Natural killer cell (primary cell): ENCODE measurements at regions not wholly inside any gene's neighbourhood (a gene's known extent, or its start where the extent isn't known, plus 50 kb on each side); places are given as distances from the start of the nearest gene placed in this dataset.

Source experiments
- ATAC-seq, 3 donors: fragments of 150-1000 bp in 2 of 3; fragments of 200-7000 bp in 1 of 3; cut with Tn5 transposase; 1 replicate in 1 of 3; 2 replicates in 2 of 3; pipeline ENCODE4 v1.10.0; 2021; ENCODE audit warnings: mild to moderate bottlenecking in 2 of 3, moderate library complexity in 2 of 3
- DNase-seq, 2 donors: peaks; one replicate each; pipeline versions ENCODE4 v3.0.0 to v3.0.0-alpha.2; 2013 to 2021; ENCODE audit warnings: mixed read lengths in 1 of 2
- H3K27ac ChIP-seq: one replicate; pipeline ENCODE4 v1.5.1; 2013; ENCODE audit warnings: mild to moderate bottlenecking, low read length
- H3K27me3 ChIP-seq: one replicate; pipeline ENCODE4 v1.6.1; 2013; ENCODE audit warnings: low read length; ENCODE audit not compliant: control insufficient read depth, insufficient read depth
- H3K36me3 ChIP-seq: one replicate; pipeline ENCODE4 v1.6.1; 2013; ENCODE audit warnings: low read length; ENCODE audit not compliant: control insufficient read depth, insufficient read depth
- H3K4me1 ChIP-seq: one replicate; pipeline ENCODE4 v1.6.1; 2013; ENCODE audit warnings: low read length; ENCODE audit not compliant: control insufficient read depth, insufficient read depth
- H3K4me3 ChIP-seq: one replicate; pipeline ENCODE4 v1.5.1; 2013; ENCODE audit warnings: low read length
- H3K9me3 ChIP-seq: one replicate; pipeline ENCODE4 v1.6.1; 2013; ENCODE audit warnings: low read length; ENCODE audit not compliant: control insufficient read depth, insufficient read depth
- H3K27ac Mint-ChIP-seq, 2 donors: one replicate each; pipeline ENCODE4 v1.8.0; 2022; ENCODE audit warnings: mild to moderate bottlenecking in 2 of 2, mixed read lengths in 2 of 2, moderate library complexity in 1 of 2
- H3K27me3 Mint-ChIP-seq, 2 donors: one replicate each; pipeline ENCODE4 v1.8.0; 2022; ENCODE audit warnings: low read depth in 2 of 2, mixed read lengths in 2 of 2
- H3K36me3 Mint-ChIP-seq: one replicate; pipeline ENCODE4 v1.8.0; 2022; ENCODE audit warnings: mixed read lengths
- H3K4me1 Mint-ChIP-seq, 2 donors: one replicate each; pipeline ENCODE4 v1.8.0; 2022; ENCODE audit warnings: mixed read lengths in 2 of 2
- H3K4me3 Mint-ChIP-seq: one replicate; pipeline ENCODE4 v1.8.0; 2022; ENCODE audit warnings: mild to moderate bottlenecking, moderate library complexity, mixed read lengths
- H3K9me3 Mint-ChIP-seq, 2 donors: one replicate each; pipeline ENCODE4 v1.8.0; 2022; ENCODE audit warnings: mixed read lengths in 2 of 2
- CTCF ChIP-seq: fragments of 200-600 bp; IDR thresholded peaks from one replicate; pipeline ENCODE4 v1.8.0; 2022; ENCODE audit warnings: antibody characterized with exemption
- WGBS: methylation state at CpG from one replicate; pipeline ENCODE4 v1.1.7; 2013; ENCODE audit warnings: missing lambda C conversion rate; ENCODE audit not compliant: insufficient coverage; 5-methylcytosine and 5-hydroxymethylcytosine counted together
- intact Hi-C: fragments of 100-400 bp; cut with micrococcal nuclease; formaldehyde crosslinking; loops from one replicate; pipeline ENCODE4 v1.14.2; 2022

GRCh38 chr13:109593230-109593629 is 193.2 kb downstream of the IRS2 start:
- H3K4me3 ChIP-seq, result no peak overlapping the region
- no peaks in the 10 kb centered on the region for H3K9me3 ChIP-seq
- DNase-seq (no peak), ATAC-seq (no peak)
- intact Hi-C loops, result no loop called here
- 76% methylated on average over 2 of the region's 3 CpGs for WGBS
- Mint-ChIP-seq H3K4me3 (no peak overlapping the region), H3K4me1 (no peaks in the 10 kb centered on the region), H3K36me3 (no peaks in the 10 kb centered on the region), H3K9me3 (no peaks in the 10 kb centered on the region), H3K27me3 (peaks cover 23 to 56% of the 10 kb centered on the region in 2 donors), H3K27ac (no peak overlapping the region)
- no peak overlapping the region for H3K27ac ChIP-seq
- H3K4me1 ChIP-seq, result no peaks in the 10 kb centered on the region
- no peak for TF ChIP-seq CTCF
- H3K27me3 ChIP-seq, result no peaks in the 10 kb centered on the region
- no peaks in the 10 kb centered on the region for H3K36me3 ChIP-seq

GRCh38 chr13:109592770-109593169 is 193.6 kb downstream of the IRS2 start:
- Mint-ChIP-seq H3K4me3 (no peak overlapping the region), H3K36me3 (no peaks in the 10 kb centered on the region), H3K27ac (no peak overlapping the region), H3K27me3 (peaks cover 21 to 51% of the 10 kb centered on the region in 2 donors), H3K9me3 (no peaks in the 10 kb centered on the region), H3K4me1 (no peaks in the 10 kb centered on the region)
- 52% methylated on average over 2 of the region's 4 CpGs for WGBS
- H3K9me3 ChIP-seq, result no peaks in the 10 kb centered on the region
- H3K4me3 ChIP-seq, result no peak overlapping the region
- no peaks in the 10 kb centered on the region for H3K4me1 ChIP-seq
- TF ChIP-seq CTCF, result no peak
- H3K27me3 ChIP-seq, result no peaks in the 10 kb centered on the region
- H3K36me3 ChIP-seq, result no peaks in the 10 kb centered on the region
- no peak for DNase-seq
- ATAC-seq, result no peak
- H3K27ac ChIP-seq, result no peak overlapping the region
- intact Hi-C loops, result no loop called here

- Mint-ChIP-seq H3K36me3 (no peaks in the 10 kb centered on the region), H3K27ac (no peak overlapping the region), H3K27me3 (peaks cover 21 to 44% of the 10 kb centered on the region in 2 donors), H3K4me3 (no peak overlapping the region), H3K4me1 (peaks cover 0 to 4% of the 10 kb centered on the region in 2 donors), H3K9me3 (no peaks in the 10 kb centered on the region)
- Histone ChIP-seq H3K36me3 (no peaks in the 10 kb centered on the region), H3K4me1 (no peaks in the 10 kb centered on the region), H3K27ac (no peak overlapping the region), H3K27me3 (no peaks in the 10 kb centered on the region), H3K9me3 (no peaks in the 10 kb centered on the region), H3K4me3 (no peak overlapping the region)
- no peak for TF ChIP-seq CTCF
- DNase-seq (no peak), ATAC-seq (no peak)
- intact Hi-C loops, result no loop called here
Measured at GRCh38 chr13:109587689-109588088, 198.7 kb downstream of the IRS2 start.

GRCh38 chr13:109586509-109587346 is 199.7 kb downstream of the IRS2 start:
- DNase-seq (no peak), ATAC-seq (no peak)
- Mint-ChIP-seq H3K27me3 (peaks cover 20 to 37% of the 10 kb centered on the region in 2 donors), H3K4me3 (no peak overlapping the region), H3K4me1 (peaks cover 0 to 4% of the 10 kb centered on the region in 2 donors), H3K27ac (no peak overlapping the region), H3K36me3 (no peaks in the 10 kb centered on the region), H3K9me3 (no peaks in the 10 kb centered on the region)
- WGBS, result 80% methylated on average over 8 of the region's 9 CpGs
- H3K4me1 ChIP-seq, result no peaks in the 10 kb centered on the region
- H3K27ac ChIP-seq, result no peak overlapping the region
- intact Hi-C loops, result no loop called here
- H3K4me3 ChIP-seq, result no peak overlapping the region
- TF ChIP-seq CTCF, result no peak
- H3K9me3 ChIP-seq, result no peaks in the 10 kb centered on the region
- no peaks in the 10 kb centered on the region for H3K27me3 ChIP-seq
- H3K36me3 ChIP-seq, result no peaks in the 10 kb centered on the region
